ENCODE measurements at regions not wholly inside any gene's neighbourhood (a gene's known extent, or its start where the extent isn't known, plus 50 kb on each side); places are given as distances from the start of the nearest gene placed in this dataset.
"Not testable (repeated sequence)": the region's sequence is repeated elsewhere in the genome, so short reads cannot be mapped to it uniquely, and the experiment has no call there.

GRCh38 chr22:48500471-48501230 lies 1327.0 kb downstream of the BRD1 start:
- no peak overlapping the region for H2AFZ ChIP-seq (ENCODE audit: low read length)
- no peaks in the 10 kb centered on the region for H3K79me2 ChIP-seq (ENCODE audit: insufficient read depth, low read length)
- no peak overlapping the region for H3K4me2 ChIP-seq (ENCODE audit: low read depth, low read length, poor library complexity, severe bottlenecking)
- no peaks in the 10 kb centered on the region for H3K9me2 ChIP-seq (replicated peaks; ENCODE audit: low read depth, low read length)
- no peaks in the 10 kb centered on the region for H4K20me1 ChIP-seq (ENCODE audit: insufficient read depth, low read length, poor library complexity, severe bottlenecking)
- H3F3A ChIP-seq (ENCODE audit: low read depth), result no peaks in the 10 kb centered on the region
- H3K9ac ChIP-seq (ENCODE audit: low read depth, low read length, poor library complexity, severe bottlenecking), result no peak overlapping the region
- H3K4me3 ChIP-seq (ENCODE audit: low read length, poor library complexity, severe bottlenecking), result no peak overlapping the region
- no peaks in the 10 kb centered on the region for H3K4me1 ChIP-seq (ENCODE audit: insufficient read depth, low read length, poor library complexity, severe bottlenecking)
- H3K9me3 ChIP-seq (ENCODE audit: insufficient read depth, low read depth, low read length), result peaks cover 8% of the 10 kb centered on the region; the same call in 1 of the 2 replicates
- no peak for TF ChIP-seq CTCF (conservative IDR thresholded peaks at IDR 0.05; ENCODE audit: low read length)
- TF ChIP-seq EZH2phosphoT487 (IDR thresholded peaks at IDR 0.05; ENCODE audit: borderline replicate concordance), result no peak
- H3K36me3 ChIP-seq (ENCODE audit: insufficient read depth, low read length), result no peaks in the 10 kb centered on the region
- H3K27me3 ChIP-seq (ENCODE audit: insufficient read depth, low read length, poor library complexity, severe bottlenecking), result no peaks in the 10 kb centered on the region

- no peaks in the 10 kb centered on the region for H4K20me1 ChIP-seq (ENCODE audit: insufficient read depth, low read length, poor library complexity, severe bottlenecking)
- no peak overlapping the region for H3K4me2 ChIP-seq (ENCODE audit: low read depth, low read length, poor library complexity, severe bottlenecking)
- no peak for TF ChIP-seq CTCF (conservative IDR thresholded peaks at IDR 0.05; ENCODE audit: low read length)
- no peak for TF ChIP-seq EZH2phosphoT487 (IDR thresholded peaks at IDR 0.05; ENCODE audit: borderline replicate concordance)
Measured at GRCh38 chr22:48499456-48500425, 1327.9 kb downstream of the BRD1 start.

GRCh38 chr22:48498526-48499331 lies 1328.9 kb downstream of the BRD1 start:
- Histone ChIP-seq H4K20me1 (ENCODE audit: insufficient read depth, low read length, poor library complexity, severe bottlenecking) (no peaks in the 10 kb centered on the region), H3F3A (ENCODE audit: low read depth) (no peaks in the 10 kb centered on the region), H3K36me3 (ENCODE audit: insufficient read depth, low read length) (no peaks in the 10 kb centered on the region), H3K4me1 (ENCODE audit: insufficient read depth, low read length, poor library complexity, severe bottlenecking) (no peaks in the 10 kb centered on the region), H2AFZ (ENCODE audit: low read length) (no peak overlapping the region), H3K4me3 (ENCODE audit: low read length, poor library complexity, severe bottlenecking) (no peak overlapping the region), H3K9me3 (ENCODE audit: insufficient read depth, low read depth, low read length) (peaks cover 3% of the 10 kb centered on the region; the same call in 1 of the 2 replicates), H3K9ac (ENCODE audit: low read depth, low read length, poor library complexity, severe bottlenecking) (no peak overlapping the region), H3K4me2 (ENCODE audit: low read depth, low read length, poor library complexity, severe bottlenecking) (no peak overlapping the region), H3K79me2 (ENCODE audit: insufficient read depth, low read length) (no peaks in the 10 kb centered on the region), H3K9me2 (replicated peaks; ENCODE audit: low read depth, low read length) (no peaks in the 10 kb centered on the region), H3K27me3 (ENCODE audit: insufficient read depth, low read length, poor library complexity, severe bottlenecking) (no peaks in the 10 kb centered on the region)
- no peak for TF ChIP-seq CTCF (conservative IDR thresholded peaks at IDR 0.05; ENCODE audit: low read length)
- TF ChIP-seq EZH2phosphoT487 (IDR thresholded peaks at IDR 0.05; ENCODE audit: borderline replicate concordance), result no peak

More at GRCh38 chr22:48499456-48500425, 1327.9 kb downstream of the BRD1 start:
- Histone ChIP-seq H3K9me3 (ENCODE audit: insufficient read depth, low read depth, low read length) (peaks cover 3% of the 10 kb centered on the region; the same call in 1 of the 2 replicates), H3K36me3 (ENCODE audit: insufficient read depth, low read length) (no peaks in the 10 kb centered on the region), H3F3A (ENCODE audit: low read depth) (no peaks in the 10 kb centered on the region), H3K79me2 (ENCODE audit: insufficient read depth, low read length) (no peaks in the 10 kb centered on the region), H3K4me1 (ENCODE audit: insufficient read depth, low read length, poor library complexity, severe bottlenecking) (no peaks in the 10 kb centered on the region), H3K4me3 (ENCODE audit: low read length, poor library complexity, severe bottlenecking) (no peak overlapping the region), H3K9ac (ENCODE audit: low read depth, low read length, poor library complexity, severe bottlenecking) (no peak overlapping the region), H2AFZ (ENCODE audit: low read length) (no peak overlapping the region), H3K27me3 (ENCODE audit: insufficient read depth, low read length, poor library complexity, severe bottlenecking) (no peaks in the 10 kb centered on the region), H3K9me2 (replicated peaks; ENCODE audit: low read depth, low read length) (no peaks in the 10 kb centered on the region)

- H3K36me3 ChIP-seq (ENCODE audit: insufficient read depth, low read length); H3K9me2 ChIP-seq (replicated peaks; ENCODE audit: low read depth, low read length); H2AFZ ChIP-seq (ENCODE audit: low read length); H3K9me3 ChIP-seq (ENCODE audit: insufficient read depth, low read depth, low read length); H4K20me1 ChIP-seq (ENCODE audit: insufficient read depth, low read length, poor library complexity, severe bottlenecking); H3K9ac ChIP-seq (ENCODE audit: low read depth, low read length, poor library complexity, severe bottlenecking); H3K27me3 ChIP-seq (ENCODE audit: insufficient read depth, low read length, poor library complexity, severe bottlenecking); H3K4me1 ChIP-seq (ENCODE audit: insufficient read depth, low read length, poor library complexity, severe bottlenecking); H3K4me2 ChIP-seq (ENCODE audit: low read depth, low read length, poor library complexity, severe bottlenecking); H3F3A ChIP-seq (ENCODE audit: low read depth); H3K4me3 ChIP-seq (ENCODE audit: low read length, poor library complexity, severe bottlenecking); H3K79me2 ChIP-seq (ENCODE audit: insufficient read depth, low read length): not testable (repeated sequence)
Measured at GRCh38 chr22:48497743-48498520, 1329.7 kb downstream of the BRD1 start.
